Tongue (tissue), 1 donor: ENCODE measurements at regions not wholly inside any gene's neighbourhood (a gene's known extent, or its start where the extent isn't known, plus 50 kb on each side); places are given as distances from the start of the nearest gene placed in this dataset.
"Not testable (repeated sequence)": the region's sequence is repeated elsewhere in the genome, so short reads cannot be mapped to it uniquely, and the experiment has no call there.

Source experiments
- DNase-seq: peaks from one replicate; pipeline ENCODE4 v3.0.0-alpha.2; 2015

GRCh38 chr3:176623468-176624150 lies 573.7 kb downstream of the TBL1XR1 start:
- DNase-seq: peak; percentile 15

- no peak for DNase-seq
These were observed 577.4 kb downstream of the TBL1XR1 start for GRCh38 chr3:176619833-176620232.

DNA sequence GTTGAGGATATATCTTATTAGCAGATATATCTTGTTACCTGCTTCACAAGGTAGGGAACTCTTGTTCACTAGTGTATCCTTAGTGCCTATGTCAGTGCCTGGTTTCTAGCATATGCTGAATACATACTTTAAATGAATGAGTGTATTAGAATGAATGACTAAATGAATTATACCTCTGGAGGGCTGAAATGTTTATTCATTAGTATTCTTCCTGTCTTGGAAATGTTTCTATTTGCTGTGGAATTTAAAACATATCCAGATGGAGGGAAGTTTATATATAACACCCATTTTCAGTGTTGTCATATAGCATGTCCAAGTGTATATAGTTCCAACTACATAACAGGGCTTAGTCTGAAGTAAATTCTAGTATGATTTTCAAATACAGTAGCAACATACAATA lies 581.5 kb downstream of the TBL1XR1 start:
- DNase-seq: no peak

DNA sequence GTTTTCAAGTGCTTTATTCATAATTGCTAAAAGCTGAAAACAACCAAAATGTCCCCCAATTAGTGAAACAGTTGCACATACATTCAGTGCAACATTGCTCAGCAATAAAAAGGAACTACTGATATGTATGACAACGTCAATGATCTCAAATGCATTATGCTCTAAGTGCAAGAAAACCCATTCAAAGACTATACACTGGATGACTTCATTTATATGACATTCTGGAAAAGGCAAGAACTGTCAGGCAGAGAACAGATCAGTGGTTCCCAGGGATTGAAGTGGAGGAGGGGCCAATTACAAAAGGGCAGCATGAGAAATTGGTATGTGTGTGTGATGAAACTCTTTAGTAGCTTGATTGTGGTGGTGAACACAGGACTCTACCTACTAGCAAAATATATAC lies 585.6 kb downstream of the TBL1XR1 start:
- DNase-seq: no peak

- DNase-seq: no peak
These were observed 587.9 kb downstream of the TBL1XR1 start for GRCh38 chr3:176609361-176609760.

- not testable (repeated sequence) for DNase-seq
These were observed 591.7 kb downstream of the TBL1XR1 start for GRCh38 chr3:176605553-176605952.

DNA sequence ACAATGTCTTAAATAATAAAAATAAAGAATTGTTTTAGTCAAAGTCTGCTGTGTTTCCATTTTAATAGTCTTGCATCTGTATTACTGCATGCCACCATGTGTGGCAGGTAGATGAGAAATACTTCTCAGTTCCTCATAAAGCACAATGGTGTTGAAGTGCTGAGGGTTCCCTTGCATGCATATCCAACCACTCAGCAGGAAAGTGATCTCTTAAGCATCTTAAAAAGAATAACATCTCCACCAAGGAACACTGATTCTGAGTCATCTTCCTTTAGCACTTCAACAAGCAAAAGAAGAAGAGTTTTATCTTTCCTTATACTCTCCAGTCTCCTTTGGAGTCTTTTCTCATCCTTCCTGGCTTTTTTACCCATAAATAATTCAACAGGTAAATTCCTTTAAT lies 602.0 kb downstream of the TBL1XR1 start:
- DNase-seq: no peak

DNA sequence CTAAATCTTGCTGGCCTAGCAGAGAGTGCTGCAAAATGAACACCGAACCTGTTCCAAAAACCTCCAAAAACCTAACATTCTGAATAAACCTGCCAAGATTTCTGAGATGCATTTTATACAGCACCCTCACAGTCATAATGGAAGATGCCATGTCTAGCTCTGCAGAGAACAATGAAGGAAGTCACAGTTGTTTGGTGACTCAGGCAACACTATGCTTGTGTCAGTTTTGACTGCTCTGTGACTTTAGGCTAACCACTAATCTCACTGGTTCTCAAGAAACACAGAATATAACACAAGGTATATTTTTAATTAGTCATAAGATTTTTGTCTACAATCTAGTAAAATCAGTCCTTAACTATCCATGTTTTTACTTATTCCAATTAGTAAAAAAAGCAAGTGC lies 606.6 kb downstream of the TBL1XR1 start:
- no peak for DNase-seq

GRCh38 chr3:176587089-176587488 lies 610.2 kb downstream of the TBL1XR1 start:
- DNase-seq: no peak

- DNase-seq: no peak
These were observed 612.7 kb downstream of the TBL1XR1 start for GRCh38 chr3:176584413-176585176.

DNA sequence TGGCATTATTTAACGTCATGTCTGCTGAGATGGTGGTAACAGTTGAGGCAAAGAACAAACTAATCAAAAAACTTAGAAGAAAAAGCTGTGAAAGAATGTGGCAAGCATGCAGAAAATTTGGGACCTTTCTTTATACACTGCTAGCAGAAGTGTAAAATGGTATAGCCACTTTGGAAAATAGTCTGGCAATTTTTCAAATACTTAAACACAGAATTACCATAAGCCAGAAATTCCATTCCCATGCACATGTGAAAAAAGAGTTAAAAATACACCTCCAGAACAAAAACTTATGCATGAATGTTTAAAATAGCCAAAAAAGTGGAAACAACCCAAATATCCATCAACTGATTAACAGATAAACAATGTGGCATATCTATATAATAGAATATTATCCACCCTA lies 613.3 kb downstream of the TBL1XR1 start:
- no peak for DNase-seq

GRCh38 chr3:176581589-176581988 lies 615.7 kb downstream of the TBL1XR1 start:
- DNase-seq: no peak

GRCh38 chr3:176579711-176580185 lies 617.5 kb downstream of the TBL1XR1 start:
- no peak for DNase-seq

DNA sequence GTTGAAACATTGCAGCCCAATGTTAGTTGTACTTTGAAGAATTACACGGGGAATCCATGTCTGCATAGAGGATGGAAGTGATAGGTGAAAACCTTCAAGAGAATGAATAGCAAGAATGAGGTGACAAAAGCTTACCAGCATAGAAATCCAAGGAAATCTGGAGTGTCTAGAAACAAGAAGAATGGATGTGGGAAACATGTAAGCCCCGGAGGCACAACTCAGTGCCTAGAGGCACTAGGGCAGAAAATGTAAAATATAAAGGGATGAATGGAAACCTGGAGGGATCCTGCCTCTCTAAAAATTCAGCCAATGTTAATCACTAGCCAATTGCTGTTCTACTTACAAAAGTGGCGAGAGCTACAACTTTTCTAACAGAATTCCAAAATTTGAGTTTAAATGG lies 619.0 kb downstream of the TBL1XR1 start:
- DNase-seq: no peak

GRCh38 chr3:176577447-176577846 lies 619.8 kb downstream of the TBL1XR1 start:
- DNase-seq: no peak

GRCh38 chr3:176574786-176575185 lies 622.5 kb downstream of the TBL1XR1 start:
- DNase-seq: no peak

DNA sequence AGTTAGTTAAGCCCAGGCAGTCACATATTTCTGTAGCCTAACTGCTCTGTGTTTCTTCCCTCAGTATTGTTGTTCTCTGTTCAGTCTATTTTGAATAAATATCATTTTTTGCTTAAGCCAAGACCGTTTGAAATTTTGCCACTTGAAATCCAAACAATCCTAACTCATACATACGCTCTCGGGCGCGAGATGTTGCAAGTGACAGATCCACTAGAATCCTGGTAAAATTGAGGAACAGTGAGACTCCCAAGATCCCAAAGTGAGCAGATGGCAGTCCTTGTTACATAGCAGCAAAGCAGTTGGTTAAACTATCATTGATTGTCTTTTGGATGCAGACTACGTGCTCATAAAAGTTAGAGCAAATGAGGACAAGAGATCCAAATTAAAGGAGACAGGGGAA lies 625.4 kb downstream of the TBL1XR1 start:
- DNase-seq: no peak

- DNase-seq: no peak
These were observed 626.3 kb downstream of the TBL1XR1 start for GRCh38 chr3:176570992-176571391.

GRCh38 chr3:176568189-176568588 lies 629.1 kb downstream of the TBL1XR1 start:
- DNase-seq: no peak

DNA sequence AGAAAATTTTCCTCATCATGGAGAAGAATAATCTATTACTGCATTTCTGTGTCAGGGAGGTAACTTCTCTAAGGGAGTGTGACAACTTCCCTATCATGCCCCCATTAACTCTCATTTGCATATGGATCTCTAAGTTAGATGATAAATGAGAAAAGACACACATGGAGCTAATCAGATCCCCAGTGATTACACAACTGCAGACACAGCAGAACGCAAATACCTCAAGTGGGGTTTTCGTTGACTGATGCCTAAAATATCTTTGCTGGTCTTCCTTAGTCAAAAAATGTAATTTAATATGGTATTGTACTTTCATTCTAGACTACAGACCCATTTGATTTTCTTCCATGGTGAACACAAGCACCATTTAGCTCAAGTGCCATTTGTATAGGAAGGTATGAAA lies 630.5 kb downstream of the TBL1XR1 start:
- DNase-seq: no peak

DNA sequence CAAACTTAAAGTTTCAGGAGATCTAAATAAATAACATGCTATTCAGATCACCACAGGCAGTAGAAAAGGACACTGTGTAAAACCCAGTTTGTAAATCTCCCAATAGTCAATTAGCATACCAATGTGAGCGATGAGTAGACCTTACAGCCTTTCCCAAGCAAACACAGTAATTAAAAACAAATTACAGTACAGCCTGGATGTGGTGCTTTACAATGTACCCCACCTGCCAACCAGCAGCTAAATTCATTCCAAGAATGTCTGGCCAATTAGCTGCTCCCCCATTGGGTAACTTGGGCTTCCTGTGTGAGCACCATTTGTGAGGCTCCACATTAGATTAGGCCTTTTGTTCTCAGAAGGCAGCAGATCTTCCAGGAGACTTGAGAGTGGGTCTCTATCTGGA lies 635.0 kb downstream of the TBL1XR1 start:
- DNase-seq: no peak

GRCh38 chr3:176561826-176562225 lies 635.5 kb downstream of the TBL1XR1 start:
- DNase-seq: no peak

DNA sequence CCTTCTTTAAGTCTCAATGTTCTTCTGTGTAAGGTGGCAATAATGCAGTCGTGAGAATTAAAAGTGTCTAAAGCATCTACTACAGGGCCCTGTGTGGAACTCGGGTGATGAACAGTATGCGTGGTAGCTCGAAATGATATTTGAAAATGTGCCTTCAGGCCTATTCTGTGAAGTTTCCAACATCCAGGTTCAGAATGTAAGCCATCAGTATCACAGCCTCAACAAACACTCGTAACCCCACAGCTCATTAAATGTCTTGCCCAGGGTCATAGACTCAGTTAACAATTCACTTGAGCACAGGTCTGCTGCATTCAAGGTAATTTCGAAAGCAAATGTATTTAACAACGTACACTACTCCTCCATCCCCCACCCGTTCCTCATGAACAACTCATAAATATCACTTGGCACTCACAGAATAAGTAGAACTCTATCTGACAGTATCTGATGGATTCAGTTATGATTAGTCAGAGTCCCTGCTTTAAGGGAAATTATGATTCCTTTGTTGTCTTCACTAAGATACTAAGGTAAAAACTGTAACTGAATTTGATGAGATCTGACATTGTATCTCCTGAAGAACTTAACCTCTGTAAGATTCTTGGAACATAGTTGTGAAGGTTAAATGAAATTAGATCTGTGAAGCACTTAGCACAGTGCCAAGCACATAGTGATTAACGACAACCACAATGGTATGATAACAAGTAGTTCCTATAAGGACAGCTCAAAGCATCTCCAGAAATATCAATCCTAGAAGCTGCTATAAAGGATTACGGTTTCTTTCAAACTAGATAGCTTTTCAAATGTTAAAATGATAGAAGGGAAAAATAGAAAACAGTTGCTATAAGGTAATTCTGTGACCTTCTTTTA lies 642.3 kb downstream of the TBL1XR1 start:
- no peak for DNase-seq
